ENCODE measurements at regions not wholly inside any gene's neighbourhood (a gene's known extent, or its start where the extent isn't known, plus 50 kb on each side); places are given as distances from the start of the nearest gene placed in this dataset.
"Not testable (repeated sequence)": the region's sequence is repeated elsewhere in the genome, so short reads cannot be mapped to it uniquely, and the experiment has no call there.

DNA sequence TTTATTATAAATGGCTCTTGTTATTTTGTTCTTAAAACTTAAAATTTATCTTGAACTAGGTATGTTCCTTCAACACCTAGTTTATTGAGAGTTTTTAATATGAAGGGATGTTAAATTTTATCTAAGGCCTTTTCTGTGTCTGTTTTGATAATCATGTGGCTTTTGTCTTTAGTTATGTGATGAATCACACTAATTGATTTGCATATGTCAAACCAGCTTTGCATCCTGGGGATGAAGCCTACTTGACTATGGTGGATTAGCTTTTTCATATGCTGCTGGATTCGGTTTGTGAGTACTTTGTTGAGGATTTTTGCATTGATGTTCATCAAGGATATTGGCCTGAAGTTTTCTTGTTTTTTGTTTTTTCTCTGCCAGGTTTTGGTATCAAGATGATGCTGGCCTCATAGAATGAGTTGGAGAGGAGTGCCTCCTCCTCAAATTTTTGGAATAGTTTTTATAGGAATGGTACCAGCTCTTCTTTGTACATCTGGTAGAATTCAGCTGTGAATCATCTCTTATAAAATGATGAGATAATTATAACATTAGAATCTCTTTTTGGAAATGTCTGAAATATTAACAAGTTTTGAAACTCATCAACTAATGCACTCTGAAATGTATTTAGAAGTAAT is 78.7 kb upstream of the AGR3 start:
- no peak for TF ChIP-seq HDGF (IDR thresholded peaks at IDR 0.05; ENCODE audit: borderline replicate concordance)
- no peak for TF ChIP-seq ZNF384 (IDR thresholded peaks at IDR 0.05)
- no peak for TF ChIP-seq NFRKB (IDR thresholded peaks at IDR 0.05)
- TF ChIP-seq, protein P1, sequence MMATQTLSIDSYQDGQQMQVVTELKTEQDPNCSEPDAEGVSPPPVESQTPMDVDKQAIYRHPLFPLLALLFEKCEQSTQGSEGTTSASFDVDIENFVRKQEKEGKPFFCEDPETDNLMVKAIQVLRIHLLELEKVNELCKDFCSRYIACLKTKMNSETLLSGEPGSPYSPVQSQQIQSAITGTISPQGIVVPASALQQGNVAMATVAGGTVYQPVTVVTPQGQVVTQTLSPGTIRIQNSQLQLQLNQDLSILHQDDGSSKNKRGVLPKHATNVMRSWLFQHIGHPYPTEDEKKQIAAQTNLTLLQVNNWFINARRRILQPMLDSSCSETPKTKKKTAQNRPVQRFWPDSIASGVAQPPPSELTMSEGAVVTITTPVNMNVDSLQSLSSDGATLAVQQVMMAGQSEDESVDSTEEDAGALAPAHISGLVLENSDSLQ (IDR thresholded peaks at IDR 0.05), result no peak
- no peak for TF ChIP-seq FOXA1 (IDR thresholded peaks at IDR 0.05)
- no peak for TF ChIP-seq LEF1 (IDR thresholded peaks at IDR 0.05; ENCODE audit: borderline replicate concordance)
- TF ChIP-seq ARNT (IDR thresholded peaks at IDR 0.05), result no peak
- TF ChIP-seq FOXM1 (IDR thresholded peaks at IDR 0.05; ENCODE audit: borderline replicate concordance), result no peak
- no peak for TF ChIP-seq CTBP1 (IDR thresholded peaks at IDR 0.05; ENCODE audit: borderline replicate concordance)
- no peak for TF ChIP-seq ELF4 (IDR thresholded peaks at IDR 0.05)
- no peak for TF ChIP-seq L3MBTL2 (conservative IDR thresholded peaks at IDR 0.05)
- TF ChIP-seq BHLHE40 (IDR thresholded peaks at IDR 0.05; ENCODE audit: borderline replicate concordance), result no peak
- no peak for TF ChIP-seq TARDBP (IDR thresholded peaks at IDR 0.05)
- TF ChIP-seq SP1 (IDR thresholded peaks at IDR 0.05), result no peak
- TF ChIP-seq FOXK2 (IDR thresholded peaks at IDR 0.05), result no peak
- ChIA-PET CTCF (no interaction called here), POLR2A (no interaction called here)
- no peak for DNase-seq (ENCODE audit: extremely low spot score)

DNA sequence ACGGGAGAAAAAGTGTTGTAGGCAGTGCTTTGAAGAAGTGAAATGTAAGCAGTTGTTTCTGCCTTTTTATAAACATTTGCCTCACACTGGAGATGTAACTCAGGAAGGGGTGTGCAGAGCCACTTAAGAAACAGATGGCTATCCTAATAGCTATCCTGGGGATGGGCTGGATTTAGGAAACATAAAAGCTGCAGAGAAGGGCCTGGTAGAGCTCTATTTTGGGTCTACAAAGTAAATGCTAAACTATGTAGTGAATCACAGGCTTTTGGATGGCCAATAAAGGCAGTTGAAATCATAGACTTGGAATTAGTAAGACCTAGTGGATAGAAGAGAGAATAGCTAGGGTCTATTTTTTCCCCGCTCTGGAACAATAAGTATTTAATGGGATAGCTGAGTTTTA is 79.9 kb upstream of the AGR3 start:
- ChIA-PET CTCF (no interaction called here), POLR2A (no interaction called here)
- TF ChIP-seq NFRKB (IDR thresholded peaks at IDR 0.05), result no peak
- TF ChIP-seq, protein P1 (IDR thresholded peaks at IDR 0.05), result no peak
- no peak for TF ChIP-seq FOXA1 (IDR thresholded peaks at IDR 0.05)
- TF ChIP-seq ZNF384 (IDR thresholded peaks at IDR 0.05), result no peak
- TF ChIP-seq ARNT (IDR thresholded peaks at IDR 0.05), result no peak
- TF ChIP-seq FOXK2 (IDR thresholded peaks at IDR 0.05), result no peak
- TF ChIP-seq L3MBTL2 (conservative IDR thresholded peaks at IDR 0.05), result no peak
- no peak for TF ChIP-seq LEF1 (IDR thresholded peaks at IDR 0.05; ENCODE audit: borderline replicate concordance)
- TF ChIP-seq FOXM1 (IDR thresholded peaks at IDR 0.05; ENCODE audit: borderline replicate concordance), result no peak
- no peak for TF ChIP-seq TARDBP (IDR thresholded peaks at IDR 0.05)
- no peak for TF ChIP-seq BHLHE40 (IDR thresholded peaks at IDR 0.05; ENCODE audit: borderline replicate concordance)
- TF ChIP-seq HDGF (IDR thresholded peaks at IDR 0.05; ENCODE audit: borderline replicate concordance), result no peak
- no peak for TF ChIP-seq CTBP1 (IDR thresholded peaks at IDR 0.05; ENCODE audit: borderline replicate concordance)
- TF ChIP-seq SP1 (IDR thresholded peaks at IDR 0.05), result no peak
- no peak for TF ChIP-seq ELF4 (IDR thresholded peaks at IDR 0.05)
- TF ChIP-seq SUZ12 (IDR thresholded peaks at IDR 0.05), result no peak
- no peak for DNase-seq (ENCODE audit: extremely low spot score)

DNA sequence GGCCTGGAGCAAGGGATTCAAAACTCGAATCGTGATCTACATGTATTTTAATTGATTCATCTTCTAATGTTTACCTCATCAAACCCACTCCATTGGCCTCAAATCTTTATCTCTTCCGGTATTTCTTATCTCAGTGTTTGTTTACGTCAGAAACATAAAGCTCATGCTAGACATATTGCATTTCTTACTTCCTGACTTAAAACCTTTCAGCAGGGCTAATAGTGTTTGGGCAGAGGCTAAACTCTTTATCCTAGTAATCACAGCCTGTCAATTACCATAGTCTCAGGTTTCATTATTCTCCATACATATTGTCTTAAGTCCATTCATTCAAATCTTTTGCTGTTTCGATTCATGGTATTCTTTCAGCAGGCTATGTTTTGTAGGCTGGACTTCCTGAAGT is 81.3 kb upstream of the AGR3 start:
- TF ChIP-seq ELF4 (IDR thresholded peaks at IDR 0.05) (no peak), NFRKB (IDR thresholded peaks at IDR 0.05) (no peak), FOXK2 (IDR thresholded peaks at IDR 0.05) (no peak), FOXM1 (IDR thresholded peaks at IDR 0.05; ENCODE audit: borderline replicate concordance) (no peak), ZNF384 (IDR thresholded peaks at IDR 0.05) (no peak), L3MBTL2 (conservative IDR thresholded peaks at IDR 0.05) (no peak), BHLHE40 (IDR thresholded peaks at IDR 0.05; ENCODE audit: borderline replicate concordance) (no peak), ARNT (IDR thresholded peaks at IDR 0.05) (no peak), CTBP1 (IDR thresholded peaks at IDR 0.05; ENCODE audit: borderline replicate concordance) (no peak), SP1 (IDR thresholded peaks at IDR 0.05) (no peak), HDGF (IDR thresholded peaks at IDR 0.05; ENCODE audit: borderline replicate concordance) (no peak), FOXA1 (IDR thresholded peaks at IDR 0.05) (no peak), SUZ12 (IDR thresholded peaks at IDR 0.05) (no peak), TARDBP (IDR thresholded peaks at IDR 0.05) (no peak), LEF1 (IDR thresholded peaks at IDR 0.05; ENCODE audit: borderline replicate concordance) (no peak)
- TF ChIP-seq, protein P1 (IDR thresholded peaks at IDR 0.05), result no peak

DNA sequence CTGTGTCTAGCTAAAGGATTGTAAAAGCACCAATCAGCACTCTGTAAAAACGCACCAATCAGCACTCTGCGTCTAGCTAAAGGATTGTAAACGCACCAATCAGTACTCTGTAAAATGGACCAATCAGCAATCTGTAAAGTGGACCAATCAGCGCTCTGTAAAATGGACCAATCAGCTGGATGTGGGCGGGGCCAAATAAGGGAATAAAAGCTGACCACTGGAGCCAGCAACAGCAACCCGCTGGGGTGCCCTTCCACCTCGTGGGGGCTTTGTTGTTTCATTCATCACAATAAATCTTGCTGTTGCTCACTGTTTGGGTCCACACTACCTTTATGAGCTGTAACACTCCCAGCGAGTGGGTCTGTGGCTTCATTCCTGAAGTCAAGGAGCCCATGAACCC is 83.9 kb upstream of the AGR3 start:
- POLR2A ChIA-PET; CTCF ChIA-PET; DNase-seq (ENCODE audit: extremely low spot score): not testable (repeated sequence)

More for the DNA sequence above, 81.3 kb upstream of the AGR3 start:
- DNase-seq (ENCODE audit: extremely low spot score), result peak; percentile 8
- POLR2A ChIA-PET, result no interaction called here
- CTCF ChIA-PET, result no interaction called here

DNA sequence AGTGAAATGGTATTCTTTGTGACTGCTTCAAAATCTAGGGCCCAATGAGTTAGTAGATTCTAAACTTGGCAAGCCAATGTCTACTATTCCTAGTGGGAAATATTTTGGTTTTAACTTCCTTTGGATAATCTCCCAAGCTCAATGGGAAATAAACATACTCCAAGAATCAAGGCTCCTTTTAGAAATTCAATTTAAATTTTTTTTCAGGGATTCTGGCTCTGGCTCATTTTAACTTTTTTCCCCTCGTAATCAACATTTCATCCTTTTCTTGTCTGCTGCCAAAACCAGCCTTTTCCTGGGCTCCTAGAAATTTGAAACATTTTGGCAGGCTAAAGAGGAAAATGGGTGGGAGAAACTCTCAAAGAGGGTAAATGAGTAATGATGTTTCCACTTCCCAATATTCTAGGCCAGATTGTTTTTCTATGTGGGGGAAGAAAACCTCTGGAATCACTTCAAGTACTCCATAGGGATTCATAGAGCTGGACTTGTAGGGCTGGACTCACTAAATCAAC is 85.6 kb upstream of the AGR3 start:
- CTCF ChIA-PET, result no interaction called here
- TF ChIP-seq SUZ12 (IDR thresholded peaks at IDR 0.05) (no peak), FOXA1 (IDR thresholded peaks at IDR 0.05) (no peak), L3MBTL2 (conservative IDR thresholded peaks at IDR 0.05) (no peak), FOXK2 (IDR thresholded peaks at IDR 0.05) (no peak), CTBP1 (IDR thresholded peaks at IDR 0.05; ENCODE audit: borderline replicate concordance) (no peak)

DNA sequence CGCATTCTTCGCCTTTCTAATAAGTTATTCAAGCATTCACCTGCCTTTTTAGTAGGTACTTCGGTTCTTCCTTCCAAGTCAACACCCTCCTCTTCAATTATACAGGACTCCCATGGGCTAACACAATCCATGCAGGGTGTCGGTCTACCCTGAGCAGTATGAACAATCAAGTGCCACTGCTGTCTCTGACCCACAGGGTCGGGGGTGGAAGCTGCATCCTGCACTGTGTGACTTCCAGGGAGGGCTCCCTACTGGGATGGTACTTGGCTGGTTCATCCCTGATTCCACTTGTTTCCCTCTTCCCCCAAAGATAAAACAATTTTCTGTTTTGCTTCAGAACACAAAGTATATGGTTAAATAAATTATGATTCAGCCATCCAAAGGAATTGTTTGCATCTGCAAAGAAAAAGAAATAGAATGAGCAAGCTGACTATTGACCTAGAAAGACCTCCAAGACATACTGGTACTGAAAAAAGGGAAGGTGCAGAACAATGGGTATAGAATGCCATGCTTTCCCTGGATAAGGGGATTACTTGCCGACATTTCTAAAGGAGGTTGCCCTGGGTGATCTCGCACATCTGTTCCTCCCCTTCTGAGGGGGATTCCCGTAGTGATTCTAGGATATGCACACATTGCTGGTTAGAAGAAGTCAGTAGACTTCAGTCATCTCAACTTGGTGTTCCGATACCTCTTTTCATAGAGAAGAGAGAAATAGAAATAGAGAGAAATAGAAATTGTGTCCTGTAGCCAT is 89.1 kb upstream of the AGR3 start:
- no peak for DNase-seq (ENCODE audit: extremely low spot score)
- ChIA-PET CTCF (no interaction called here), POLR2A (no interaction called here)
- TF ChIP-seq FOXM1 (IDR thresholded peaks at IDR 0.05; ENCODE audit: borderline replicate concordance) (no peak), BHLHE40 (IDR thresholded peaks at IDR 0.05; ENCODE audit: borderline replicate concordance) (no peak), FOXA1 (IDR thresholded peaks at IDR 0.05) (no peak), L3MBTL2 (conservative IDR thresholded peaks at IDR 0.05) (no peak), ELF4 (IDR thresholded peaks at IDR 0.05) (no peak)

More for the DNA sequence above, 85.6 kb upstream of the AGR3 start:
- DNase-seq (ENCODE audit: extremely low spot score), result no peak
- POLR2A ChIA-PET, result no interaction called here
